ENCODE measurements at regions not wholly inside any gene's neighbourhood (a gene's known extent, or its start where the extent isn't known, plus 50 kb on each side); places are given as distances from the start of the nearest gene placed in this dataset.
A peak's percentile ranks its signal among the peaks of the same experiment; 100 is the strongest.

GRCh38 chr3:18680758-18681157 is 255.6 kb upstream of the SATB1 start:
- Mint-ChIP-seq H3K27me3 (ENCODE audit: low read depth) (no peaks in the 10 kb centered on the region), H3K9me3 (peaks cover 6% of the 10 kb centered on the region), H3K36me3 (ENCODE audit: insufficient read depth) (no peaks in the 10 kb centered on the region), H3K4me3 (no peak overlapping the region), H3K4me1 (ENCODE audit: low read depth) (peaks cover 64% of the 10 kb centered on the region)
- ATAC-seq (no peak), DNase-seq (no peak)

GRCh38 chr3:18679238-18679637 is 254.1 kb upstream of the SATB1 start:
- ATAC-seq (peak; percentile 87 to 89), DNase-seq (peak; percentile 10)
- Mint-ChIP-seq H3K4me1 (ENCODE audit: low read depth) (peaks cover 72% of the 10 kb centered on the region), H3K4me3 (peak overlapping the region; percentile 59), H3K9me3 (peaks cover 6% of the 10 kb centered on the region), H3K27me3 (ENCODE audit: low read depth) (no peaks in the 10 kb centered on the region), H3K36me3 (ENCODE audit: insufficient read depth) (no peaks in the 10 kb centered on the region)

DNA sequence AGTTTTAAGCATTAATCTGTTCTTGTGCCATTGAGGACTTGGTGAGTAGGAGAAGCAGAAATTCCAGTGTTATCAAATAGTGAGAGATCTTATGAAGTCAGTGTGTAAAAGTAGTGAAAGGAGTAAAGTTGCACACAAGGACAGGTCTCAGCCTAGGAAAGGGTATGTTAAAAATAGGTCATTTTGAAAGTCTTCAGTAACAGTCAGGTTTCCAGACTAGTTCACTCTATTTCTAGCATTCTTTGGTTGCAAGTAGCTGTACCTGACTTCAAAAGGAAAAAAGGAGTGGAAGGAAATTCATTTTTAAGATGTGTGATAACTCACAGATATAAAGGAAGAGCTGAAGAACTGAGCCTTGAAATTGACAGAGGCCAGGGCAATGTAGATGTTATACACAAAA is 250.1 kb upstream of the SATB1 start:
- no peak for ATAC-seq
- no peaks in the 10 kb centered on the region for H3K27me3 Mint-ChIP-seq (ENCODE audit: low read depth)
- H3K9me3 Mint-ChIP-seq = no peaks in the 10 kb centered on the region
- no peak overlapping the region for H3K4me3 Mint-ChIP-seq
- DNase-seq = no peak
- no peaks in the 10 kb centered on the region for H3K36me3 Mint-ChIP-seq (ENCODE audit: insufficient read depth)
- peaks cover 60% of the 10 kb centered on the region for H3K4me1 Mint-ChIP-seq (ENCODE audit: low read depth)

DNA sequence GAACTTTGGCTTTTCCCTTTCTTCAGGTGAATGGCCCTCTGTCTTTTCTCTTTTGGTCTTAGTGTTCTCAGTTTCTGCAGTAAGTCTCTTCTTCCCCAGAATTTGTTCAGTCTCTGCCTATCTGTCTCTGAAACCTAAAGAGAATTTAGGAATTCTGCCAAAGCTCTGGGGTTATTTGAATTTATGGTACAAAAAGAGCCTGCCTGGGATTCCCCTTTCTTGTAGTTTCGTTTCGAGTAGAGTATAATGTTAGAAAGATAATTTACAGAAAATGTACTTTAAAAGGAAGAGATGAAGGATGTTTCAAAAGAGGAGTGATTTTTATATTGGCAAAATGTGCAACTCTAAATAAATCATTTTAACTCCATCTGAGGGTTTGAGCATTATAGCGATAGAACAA is 247.4 kb upstream of the SATB1 start:
- no peak for DNase-seq
- Mint-ChIP-seq H3K9me3 (peaks cover 3% of the 10 kb centered on the region), H3K4me3 (no peak overlapping the region), H3K27me3 (ENCODE audit: low read depth) (no peaks in the 10 kb centered on the region), H3K4me1 (ENCODE audit: low read depth) (peaks cover 45% of the 10 kb centered on the region), H3K36me3 (ENCODE audit: insufficient read depth) (no peaks in the 10 kb centered on the region)
- no peak for ATAC-seq

- ATAC-seq (no peak), DNase-seq (no peak)
- Mint-ChIP-seq H3K27me3 (ENCODE audit: low read depth) (no peaks in the 10 kb centered on the region), H3K4me1 (ENCODE audit: low read depth) (peaks cover 35% of the 10 kb centered on the region), H3K4me3 (no peak overlapping the region), H3K9me3 (peaks cover 3% of the 10 kb centered on the region), H3K36me3 (ENCODE audit: insufficient read depth) (no peaks in the 10 kb centered on the region)
These were observed 245.6 kb upstream of the SATB1 start for GRCh38 chr3:18670759-18671158.

DNA sequence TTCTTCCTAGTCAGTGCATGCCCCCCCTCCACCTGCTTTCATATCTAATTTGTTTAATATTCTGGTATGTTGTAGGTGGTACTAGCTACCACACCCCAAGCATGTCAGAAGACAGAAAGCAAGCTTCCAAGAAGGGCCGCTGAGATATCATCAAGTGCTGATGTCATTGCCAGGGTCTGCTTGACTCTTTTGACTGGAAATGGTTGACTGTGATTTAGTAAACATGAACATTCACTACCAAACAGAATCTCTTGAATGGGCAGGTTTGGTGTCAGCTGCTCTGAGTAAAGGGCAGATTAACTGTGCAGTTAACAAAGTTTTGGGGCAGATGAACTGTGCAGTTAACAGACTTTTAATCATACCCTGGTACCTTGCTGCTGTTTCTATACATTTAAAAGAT is 244.2 kb upstream of the SATB1 start:
- ATAC-seq = peak; percentile 61 to 79
- Mint-ChIP-seq H3K36me3 (ENCODE audit: insufficient read depth) (no peaks in the 10 kb centered on the region), H3K4me1 (ENCODE audit: low read depth) (peaks cover 27% of the 10 kb centered on the region), H3K27me3 (ENCODE audit: low read depth) (no peaks in the 10 kb centered on the region), H3K9me3 (peaks cover 3% of the 10 kb centered on the region), H3K4me3 (no peak overlapping the region)
- DNase-seq = no peak

- ATAC-seq (no peak), DNase-seq (no peak)
- Mint-ChIP-seq H3K4me1 (ENCODE audit: low read depth) (peaks cover 25% of the 10 kb centered on the region), H3K27me3 (ENCODE audit: low read depth) (no peaks in the 10 kb centered on the region), H3K4me3 (no peak overlapping the region), H3K36me3 (ENCODE audit: insufficient read depth) (no peaks in the 10 kb centered on the region), H3K9me3 (peaks cover 8% of the 10 kb centered on the region)
These were observed 242.4 kb upstream of the SATB1 start for GRCh38 chr3:18667552-18667951.

- peaks cover 8% of the 10 kb centered on the region for H3K9me3 Mint-ChIP-seq
These were observed 241.5 kb upstream of the SATB1 start for GRCh38 chr3:18666655-18667054.

DNA sequence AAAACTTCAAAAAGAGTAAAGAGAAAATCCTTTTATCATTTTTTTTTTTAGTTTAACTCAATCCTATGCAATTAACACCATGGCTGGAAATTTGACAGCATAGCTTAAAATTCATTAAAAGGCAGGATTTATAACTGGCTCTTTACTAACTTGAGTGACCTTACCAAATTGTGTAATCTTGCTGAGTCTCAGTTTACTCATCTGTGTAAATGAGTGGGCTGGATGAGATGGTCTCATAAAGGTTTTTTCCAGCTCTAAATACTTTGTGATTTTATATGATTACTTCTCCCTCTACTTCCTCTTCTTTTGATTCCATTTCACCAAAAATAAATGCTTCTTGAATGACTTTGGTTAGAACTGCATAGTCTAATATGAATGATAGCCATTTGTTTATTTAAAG is 234.9 kb upstream of the SATB1 start:
- peaks cover 44% of the 10 kb centered on the region for H3K4me1 Mint-ChIP-seq (ENCODE audit: low read depth)
- ATAC-seq = peak; percentile 43 to 51

More at GRCh38 chr3:18666655-18667054, 241.5 kb upstream of the SATB1 start:
- no peaks in the 10 kb centered on the region for H3K27me3 Mint-ChIP-seq (ENCODE audit: low read depth)
- DNase-seq = no peak
- H3K4me1 Mint-ChIP-seq (ENCODE audit: low read depth) = peaks cover 22% of the 10 kb centered on the region
- no peak for ATAC-seq
- no peaks in the 10 kb centered on the region for H3K36me3 Mint-ChIP-seq (ENCODE audit: insufficient read depth)
- no peak overlapping the region for H3K4me3 Mint-ChIP-seq

GRCh38 chr3:18657858-18658820 is 233.0 kb upstream of the SATB1 start:
- peak; percentile 51 to 61 for ATAC-seq
- H3K9me3 Mint-ChIP-seq = peaks cover 2% of the 10 kb centered on the region
- H3K4me3 Mint-ChIP-seq = no peak overlapping the region
- peaks cover 44% of the 10 kb centered on the region for H3K4me1 Mint-ChIP-seq (ENCODE audit: low read depth)
- no peaks in the 10 kb centered on the region for H3K36me3 Mint-ChIP-seq (ENCODE audit: insufficient read depth)
- no peak for DNase-seq
- no peaks in the 10 kb centered on the region for H3K27me3 Mint-ChIP-seq (ENCODE audit: low read depth)

More for the DNA sequence above, 234.9 kb upstream of the SATB1 start:
- no peaks in the 10 kb centered on the region for H3K27me3 Mint-ChIP-seq (ENCODE audit: low read depth)
- no peaks in the 10 kb centered on the region for H3K36me3 Mint-ChIP-seq (ENCODE audit: insufficient read depth)
- DNase-seq = no peak
- peaks cover 5% of the 10 kb centered on the region for H3K9me3 Mint-ChIP-seq
- no peak overlapping the region for H3K4me3 Mint-ChIP-seq

GRCh38 chr3:18656866-18657265 is 231.7 kb upstream of the SATB1 start:
- Mint-ChIP-seq H3K4me1 (ENCODE audit: low read depth) (peaks cover 44% of the 10 kb centered on the region), H3K9me3 (peaks cover under 1% of the 10 kb centered on the region), H3K27me3 (ENCODE audit: low read depth) (no peaks in the 10 kb centered on the region), H3K4me3 (no peak overlapping the region), H3K36me3 (ENCODE audit: insufficient read depth) (no peaks in the 10 kb centered on the region)
- ATAC-seq (peak; percentile 39 to 43), DNase-seq (no peak)

- H3K4me1 Mint-ChIP-seq (ENCODE audit: low read depth) = peaks cover 44% of the 10 kb centered on the region
- H3K36me3 Mint-ChIP-seq (ENCODE audit: insufficient read depth) = no peaks in the 10 kb centered on the region
- no peaks in the 10 kb centered on the region for H3K27me3 Mint-ChIP-seq (ENCODE audit: low read depth)
- ATAC-seq = no peak
- peaks cover 3% of the 10 kb centered on the region for H3K9me3 Mint-ChIP-seq
- no peak overlapping the region for H3K4me3 Mint-ChIP-seq
- DNase-seq = no peak
These were observed 231.3 kb upstream of the SATB1 start for GRCh38 chr3:18656410-18656809.

- H3K27me3 Mint-ChIP-seq (ENCODE audit: low read depth) = no peaks in the 10 kb centered on the region
- H3K9me3 Mint-ChIP-seq = peaks cover 3% of the 10 kb centered on the region
- peaks cover 39% of the 10 kb centered on the region for H3K4me1 Mint-ChIP-seq (ENCODE audit: low read depth)
- no peak overlapping the region for H3K4me3 Mint-ChIP-seq
- DNase-seq = no peak
- no peaks in the 10 kb centered on the region for H3K36me3 Mint-ChIP-seq (ENCODE audit: insufficient read depth)
- ATAC-seq = no peak
These were observed 230.7 kb upstream of the SATB1 start for GRCh38 chr3:18655827-18656226.

GRCh38 chr3:18652781-18653180 is 227.6 kb upstream of the SATB1 start:
- H3K4me3 Mint-ChIP-seq = no peak overlapping the region
- ATAC-seq (no peak), DNase-seq (no peak)
- H3K27me3 Mint-ChIP-seq (ENCODE audit: low read depth) = no peaks in the 10 kb centered on the region
- H3K9me3 Mint-ChIP-seq = peaks cover 3% of the 10 kb centered on the region
- H3K36me3 Mint-ChIP-seq (ENCODE audit: insufficient read depth) = no peaks in the 10 kb centered on the region
- H3K4me1 Mint-ChIP-seq (ENCODE audit: low read depth) = peaks cover 49% of the 10 kb centered on the region

GRCh38 chr3:18650731-18651130 is 225.6 kb upstream of the SATB1 start:
- H3K36me3 Mint-ChIP-seq (ENCODE audit: insufficient read depth) = no peaks in the 10 kb centered on the region
- ATAC-seq (no peak), DNase-seq (no peak)
- H3K4me1 Mint-ChIP-seq (ENCODE audit: low read depth) = peaks cover 42% of the 10 kb centered on the region
- H3K9me3 Mint-ChIP-seq = peaks cover 3% of the 10 kb centered on the region
- H3K4me3 Mint-ChIP-seq = no peak overlapping the region
- no peaks in the 10 kb centered on the region for H3K27me3 Mint-ChIP-seq (ENCODE audit: low read depth)
